ENCODE measurements at regions not wholly inside any gene's neighbourhood (a gene's known extent, or its start where the extent isn't known, plus 50 kb on each side); places are given as distances from the start of the nearest gene placed in this dataset.

- no peak for DNase-seq
These were observed 58.6 kb downstream of the TMEM17 start for GRCh38 chr2:62447411-62447810.

GRCh38 chr2:62446491-62446890, 59.5 kb downstream of the TMEM17 start:
- DNase-seq = no peak

GRCh38 chr2:62443886-62444285, 62.1 kb downstream of the TMEM17 start:
- DNase-seq = no peak

- DNase-seq = no peak
These were observed 62.5 kb downstream of the TMEM17 start for GRCh38 chr2:62443471-62443870.

GRCh38 chr2:62441824-62442223, 64.2 kb downstream of the TMEM17 start:
- DNase-seq = no peak

- no peak for DNase-seq
These were observed 64.6 kb downstream of the TMEM17 start for GRCh38 chr2:62441421-62441820.

GRCh38 chr2:62440281-62440946, 65.6 kb downstream of the TMEM17 start:
- no peak for DNase-seq

GRCh38 chr2:62439425-62439824, 66.6 kb downstream of the TMEM17 start:
- no peak for DNase-seq

GRCh38 chr2:62437785-62438184, 68.2 kb downstream of the TMEM17 start:
- no peak for DNase-seq

- DNase-seq = no peak
These were observed 70.3 kb downstream of the TMEM17 start for GRCh38 chr2:62435720-62436119.

GRCh38 chr2:62432407-62432806, 73.6 kb downstream of the TMEM17 start:
- no peak for DNase-seq

GRCh38 chr2:62431512-62431911, 74.5 kb downstream of the TMEM17 start:
- DNase-seq = no peak

- no peak for DNase-seq
These were observed 75.8 kb downstream of the TMEM17 start for GRCh38 chr2:62430146-62430545.

- no peak for DNase-seq
These were observed 78.8 kb downstream of the TMEM17 start for GRCh38 chr2:62427146-62427545.

- no peak for DNase-seq
These were observed 79.7 kb downstream of the TMEM17 start for GRCh38 chr2:62426154-62426912.

- no peak for DNase-seq
These were observed 80.3 kb downstream of the TMEM17 start for GRCh38 chr2:62425684-62426083.

GRCh38 chr2:62424899-62425298, 81.1 kb downstream of the TMEM17 start:
- DNase-seq = no peak

GRCh38 chr2:62423883-62424458, 82.0 kb downstream of the TMEM17 start:
- DNase-seq = no peak

- DNase-seq = no peak
These were observed 82.8 kb downstream of the TMEM17 start for GRCh38 chr2:62423235-62423634.

GRCh38 chr2:62415518-62415917, 90.5 kb downstream of the TMEM17 start:
- DNase-seq = no peak

GRCh38 chr2:62415019-62415431, 91.0 kb downstream of the TMEM17 start:
- no peak for DNase-seq

GRCh38 chr2:62413116-62413663, 92.8 kb downstream of the TMEM17 start:
- no peak for DNase-seq

- no peak for DNase-seq
These were observed 93.7 kb downstream of the TMEM17 start for GRCh38 chr2:62412347-62412742.

GRCh38 chr2:62410926-62411456, 95.0 kb downstream of the TMEM17 start:
- DNase-seq = no peak

Data from NCI-H774 (cell line).